ENCODE measurements at regions not wholly inside any gene's neighbourhood (a gene's known extent, or its start where the extent isn't known, plus 50 kb on each side); places are given as distances from the start of the nearest gene placed in this dataset.

GRCh38 chr3:18765161-18765560 lies 340.0 kb upstream of the SATB1 start:
- H3K36me3 ChIP-seq, result no peaks in the 10 kb centered on the region

GRCh38 chr3:18761530-18761929 lies 336.4 kb upstream of the SATB1 start:
- H3K9me3 ChIP-seq, result no peaks in the 10 kb centered on the region
- WGBS, 5 donors, result 30 to 60% (median 49%) methylated on average over 4 to 5 of the region's 5 CpGs
- DNase-seq, result no peak
- TF ChIP-seq CTCF (IDR thresholded peaks at IDR 0.05 in 8 of 11, conservative IDR thresholded peaks at IDR 0.05 in 3 of 11) (no peak), POLR2A (IDR thresholded peaks at IDR 0.05) (no peak), POLR2AphosphoS5 (IDR thresholded peaks at IDR 0.05) (no peak)
- H3K4me3 ChIP-seq, result no peak overlapping the region
- no peaks in the 10 kb centered on the region for H3K36me3 ChIP-seq
- no peaks in the 10 kb centered on the region for H3K27me3 ChIP-seq (replicated peaks in 1 of 7)
- intact Hi-C loops (cut with DNase I; ENCODE audit: low total_unique reads), result no loop called here
- H3K27ac ChIP-seq, result no peak overlapping the region
- peaks cover 0 to 11% (median 0%) of the 10 kb centered on the region in 6 donors for H3K4me1 ChIP-seq

More at GRCh38 chr3:18765161-18765560, 340.0 kb upstream of the SATB1 start:
- no peak for DNase-seq
- no peaks in the 10 kb centered on the region for H3K9me3 ChIP-seq
- no peak for TF ChIP-seq CTCF (IDR thresholded peaks at IDR 0.05 in 8 of 11, conservative IDR thresholded peaks at IDR 0.05 in 3 of 11)
- no peak for TF ChIP-seq POLR2AphosphoS5 (IDR thresholded peaks at IDR 0.05)
- no peak for TF ChIP-seq POLR2A (IDR thresholded peaks at IDR 0.05)
- 75 to 86% (median 83%) methylated on average over 5 of the region's 5 CpGs for WGBS, 5 donors
- no peak overlapping the region for H3K27ac ChIP-seq
- no peaks in the 10 kb centered on the region for H3K4me1 ChIP-seq
- intact Hi-C loops (cut with DNase I; ENCODE audit: low total_unique reads), result no loop called here
- H3K27me3 ChIP-seq (replicated peaks in 1 of 7), result no peaks in the 10 kb centered on the region
- no peak overlapping the region for H3K4me3 ChIP-seq

GRCh38 chr3:18758047-18758704 lies 333.0 kb upstream of the SATB1 start:
- H3K4me1 ChIP-seq, result peaks cover 0 to 11% (median 0%) of the 10 kb centered on the region in 6 donors
- no peaks in the 10 kb centered on the region for H3K36me3 ChIP-seq
- no peak for TF ChIP-seq POLR2A (IDR thresholded peaks at IDR 0.05)
- TF ChIP-seq POLR2AphosphoS5 (IDR thresholded peaks at IDR 0.05), result no peak
- peak; percentile 37 to 79 (median 71) for TF ChIP-seq CTCF (IDR thresholded peaks at IDR 0.05 in 8 of 11, conservative IDR thresholded peaks at IDR 0.05 in 3 of 11)
- no peak overlapping the region for H3K27ac ChIP-seq
- no peak for DNase-seq
- WGBS, 5 donors, result 44 to 49% (median 46%) methylated on average over 4 of the region's 4 CpGs
- intact Hi-C loops (cut with DNase I; ENCODE audit: low total_unique reads), result loop anchor here (5.0 kb wide), 1 partner anchor 201 kb away; no protein-coding TSS in a partner anchor
- no peaks in the 10 kb centered on the region for H3K27me3 ChIP-seq (replicated peaks in 1 of 7)
- no peak overlapping the region for H3K4me3 ChIP-seq
- H3K9me3 ChIP-seq, result no peaks in the 10 kb centered on the region

- Histone ChIP-seq H3K4me3 (no peak overlapping the region), H3K9me3 (no peaks in the 10 kb centered on the region), H3K36me3 (no peaks in the 10 kb centered on the region), H3K4me1 (peaks cover 0 to 11% (median 0%) of the 10 kb centered on the region in 6 donors), H3K27ac (no peak overlapping the region), H3K27me3 (replicated peaks in 1 of 7) (no peaks in the 10 kb centered on the region)
- DNase-seq, result no peak
- intact Hi-C loops (cut with DNase I; ENCODE audit: low total_unique reads), result loop anchor here (5.0 kb wide), 1 partner anchor 200 kb away; no protein-coding TSS in a partner anchor
- TF ChIP-seq CTCF (IDR thresholded peaks at IDR 0.05 in 8 of 11, conservative IDR thresholded peaks at IDR 0.05 in 3 of 11) (no peak), POLR2AphosphoS5 (IDR thresholded peaks at IDR 0.05) (no peak), POLR2A (IDR thresholded peaks at IDR 0.05) (no peak)
- 90 to 96% (median 94%) methylated on average over 3 of the region's 3 CpGs for WGBS, 5 donors
These were observed 332.3 kb upstream of the SATB1 start for GRCh38 chr3:18757476-18757875.

All from spleen (tissue), 11 donors.